ENCODE measurements at regions not wholly inside any gene's neighbourhood (a gene's known extent, or its start where the extent isn't known, plus 50 kb on each side); places are given as distances from the start of the nearest gene placed in this dataset.

GRCh38 chr5:106727071-106727470 is 943.7 kb downstream of the EFNA5 start:
- TF ChIP-seq CTCF (IDR thresholded peaks at IDR 0.05): no peak

GRCh38 chr5:106720367-106720766 is 950.4 kb downstream of the EFNA5 start:
- TF ChIP-seq CTCF (IDR thresholded peaks at IDR 0.05): no peak
- Histone ChIP-seq H3K4me1 (ENCODE audit: control insufficient read depth in 1 of 2, insufficient read depth in 1 of 2, low read depth in 1 of 2, low read length in 1 of 2) (no peaks in the 10 kb centered on the region), H3K27me3 (no peaks in the 10 kb centered on the region), H3K9me3 (no peaks in the 10 kb centered on the region), H3K4me3 (ENCODE audit: low read depth in 1 of 2, low read length in 1 of 2) (no peak overlapping the region), H3K36me3 (no peaks in the 10 kb centered on the region), H3K27ac (no peak overlapping the region)

More at GRCh38 chr5:106727071-106727470, 943.7 kb downstream of the EFNA5 start:
- Histone ChIP-seq H3K4me3 (ENCODE audit: low read depth in 1 of 2, low read length in 1 of 2) (no peak overlapping the region), H3K9me3 (no peaks in the 10 kb centered on the region), H3K27ac (no peak overlapping the region), H3K4me1 (ENCODE audit: control insufficient read depth in 1 of 2, insufficient read depth in 1 of 2, low read depth in 1 of 2, low read length in 1 of 2) (no peaks in the 10 kb centered on the region), H3K36me3 (no peaks in the 10 kb centered on the region), H3K27me3 (no peaks in the 10 kb centered on the region)

GRCh38 chr5:106699796-106700195 is 970.9 kb downstream of the EFNA5 start:
- no peak for TF ChIP-seq CTCF (IDR thresholded peaks at IDR 0.05)
- no peaks in the 10 kb centered on the region for H3K4me1 ChIP-seq (ENCODE audit: control insufficient read depth in 1 of 2, insufficient read depth in 1 of 2, low read depth in 1 of 2, low read length in 1 of 2)
- H3K27me3 ChIP-seq: no peaks in the 10 kb centered on the region
- H3K9me3 ChIP-seq: no peaks in the 10 kb centered on the region
- H3K4me3 ChIP-seq (ENCODE audit: low read depth in 1 of 2, low read length in 1 of 2): no peak overlapping the region
- no peaks in the 10 kb centered on the region for H3K36me3 ChIP-seq
- no peak overlapping the region for H3K27ac ChIP-seq

GRCh38 chr5:106699198-106699597 is 971.5 kb downstream of the EFNA5 start:
- no peak for TF ChIP-seq CTCF (IDR thresholded peaks at IDR 0.05)
- Histone ChIP-seq H3K4me3 (ENCODE audit: low read depth in 1 of 2, low read length in 1 of 2) (no peak overlapping the region), H3K36me3 (no peaks in the 10 kb centered on the region), H3K27ac (no peak overlapping the region), H3K9me3 (no peaks in the 10 kb centered on the region), H3K4me1 (ENCODE audit: control insufficient read depth in 1 of 2, insufficient read depth in 1 of 2, low read depth in 1 of 2, low read length in 1 of 2) (no peaks in the 10 kb centered on the region), H3K27me3 (no peaks in the 10 kb centered on the region)

GRCh38 chr5:106698169-106698568 is 972.6 kb downstream of the EFNA5 start:
- no peak overlapping the region for H3K27ac ChIP-seq
- no peak for TF ChIP-seq CTCF (IDR thresholded peaks at IDR 0.05)
- no peaks in the 10 kb centered on the region for H3K9me3 ChIP-seq
- no peak overlapping the region for H3K4me3 ChIP-seq (ENCODE audit: low read depth in 1 of 2, low read length in 1 of 2)
- H3K27me3 ChIP-seq: no peaks in the 10 kb centered on the region
- H3K36me3 ChIP-seq: no peaks in the 10 kb centered on the region
- no peaks in the 10 kb centered on the region for H3K4me1 ChIP-seq (ENCODE audit: control insufficient read depth in 1 of 2, insufficient read depth in 1 of 2, low read depth in 1 of 2, low read length in 1 of 2)

- Histone ChIP-seq H3K4me1 (ENCODE audit: control insufficient read depth in 1 of 2, insufficient read depth in 1 of 2, low read depth in 1 of 2, low read length in 1 of 2) (no peaks in the 10 kb centered on the region), H3K4me3 (ENCODE audit: low read depth in 1 of 2, low read length in 1 of 2) (no peak overlapping the region), H3K36me3 (no peaks in the 10 kb centered on the region), H3K27me3 (no peaks in the 10 kb centered on the region), H3K9me3 (no peaks in the 10 kb centered on the region), H3K27ac (no peak overlapping the region)
- no peak for TF ChIP-seq CTCF (IDR thresholded peaks at IDR 0.05)
Observed at GRCh38 chr5:106691701-106692100, 979.0 kb downstream of the EFNA5 start.

Measured in neutrophil (primary cell).